ENCODE measurements at regions not wholly inside any gene's neighbourhood (a gene's known extent, or its start where the extent isn't known, plus 50 kb on each side); places are given as distances from the start of the nearest gene placed in this dataset.

DNA sequence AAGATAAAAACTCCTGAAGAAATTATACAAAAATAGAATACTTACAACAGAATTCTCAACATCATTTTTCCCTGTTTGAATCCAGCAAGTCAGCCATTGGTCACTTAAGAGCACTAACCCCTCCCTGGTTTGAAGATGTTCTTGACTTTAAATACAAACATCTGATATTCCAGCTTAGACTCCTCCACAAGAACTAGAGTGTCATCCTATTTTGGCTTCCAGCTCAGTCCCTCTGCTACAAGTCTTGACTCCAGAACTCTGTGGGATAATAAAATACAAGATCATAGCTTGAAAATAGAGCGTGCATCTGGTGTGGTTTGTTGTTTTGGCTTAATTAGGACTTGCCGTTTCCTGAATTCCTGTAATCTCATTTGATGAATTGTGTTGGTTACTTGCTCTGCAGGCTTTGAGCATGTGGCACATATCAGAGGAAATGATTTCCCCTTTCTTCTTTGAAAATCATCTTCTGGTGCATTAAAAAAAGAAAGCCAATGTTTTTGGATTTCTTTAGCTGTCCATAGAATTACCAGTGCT lies 63.7 kb upstream of the DPT start:
- ATAC-seq (no peak), DNase-seq (ENCODE audit: low spot score) (no peak)
- Mint-ChIP-seq H3K9me3 (no peaks in the 10 kb centered on the region), H3K27ac (no peak overlapping the region), H3K4me3 (no peak overlapping the region), H3K4me1 (no peaks in the 10 kb centered on the region), H3K36me3 (no peaks in the 10 kb centered on the region), H3K27me3 (ENCODE audit: low read depth) (no peaks in the 10 kb centered on the region; the same call in 1 of the 2 replicates)
- ChIA-PET POLR2A (no interaction called here), CTCF (no interaction called here)
- TF ChIP-seq, protein P1, sequence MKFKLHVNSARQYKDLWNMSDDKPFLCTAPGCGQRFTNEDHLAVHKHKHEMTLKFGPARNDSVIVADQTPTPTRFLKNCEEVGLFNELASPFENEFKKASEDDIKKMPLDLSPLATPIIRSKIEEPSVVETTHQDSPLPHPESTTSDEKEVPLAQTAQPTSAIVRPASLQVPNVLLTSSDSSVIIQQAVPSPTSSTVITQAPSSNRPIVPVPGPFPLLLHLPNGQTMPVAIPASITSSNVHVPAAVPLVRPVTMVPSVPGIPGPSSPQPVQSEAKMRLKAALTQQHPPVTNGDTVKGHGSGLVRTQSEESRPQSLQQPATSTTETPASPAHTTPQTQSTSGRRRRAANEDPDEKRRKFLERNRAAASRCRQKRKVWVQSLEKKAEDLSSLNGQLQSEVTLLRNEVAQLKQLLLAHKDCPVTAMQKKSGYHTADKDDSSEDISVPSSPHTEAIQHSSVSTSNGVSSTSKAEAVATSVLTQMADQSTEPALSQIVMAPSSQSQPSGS (CRISPR knock-in tag; IDR thresholded peaks at IDR 0.05; ENCODE audit: borderline replicate concordance, low read depth) = no peak
- TF ChIP-seq ZNF121 (CRISPR knock-in tag; IDR thresholded peaks at IDR 0.05) = no peak
- no peak for TF ChIP-seq MXD4 (CRISPR knock-in tag; IDR thresholded peaks at IDR 0.05; ENCODE audit: borderline replicate concordance)
- TF ChIP-seq, protein P2, sequence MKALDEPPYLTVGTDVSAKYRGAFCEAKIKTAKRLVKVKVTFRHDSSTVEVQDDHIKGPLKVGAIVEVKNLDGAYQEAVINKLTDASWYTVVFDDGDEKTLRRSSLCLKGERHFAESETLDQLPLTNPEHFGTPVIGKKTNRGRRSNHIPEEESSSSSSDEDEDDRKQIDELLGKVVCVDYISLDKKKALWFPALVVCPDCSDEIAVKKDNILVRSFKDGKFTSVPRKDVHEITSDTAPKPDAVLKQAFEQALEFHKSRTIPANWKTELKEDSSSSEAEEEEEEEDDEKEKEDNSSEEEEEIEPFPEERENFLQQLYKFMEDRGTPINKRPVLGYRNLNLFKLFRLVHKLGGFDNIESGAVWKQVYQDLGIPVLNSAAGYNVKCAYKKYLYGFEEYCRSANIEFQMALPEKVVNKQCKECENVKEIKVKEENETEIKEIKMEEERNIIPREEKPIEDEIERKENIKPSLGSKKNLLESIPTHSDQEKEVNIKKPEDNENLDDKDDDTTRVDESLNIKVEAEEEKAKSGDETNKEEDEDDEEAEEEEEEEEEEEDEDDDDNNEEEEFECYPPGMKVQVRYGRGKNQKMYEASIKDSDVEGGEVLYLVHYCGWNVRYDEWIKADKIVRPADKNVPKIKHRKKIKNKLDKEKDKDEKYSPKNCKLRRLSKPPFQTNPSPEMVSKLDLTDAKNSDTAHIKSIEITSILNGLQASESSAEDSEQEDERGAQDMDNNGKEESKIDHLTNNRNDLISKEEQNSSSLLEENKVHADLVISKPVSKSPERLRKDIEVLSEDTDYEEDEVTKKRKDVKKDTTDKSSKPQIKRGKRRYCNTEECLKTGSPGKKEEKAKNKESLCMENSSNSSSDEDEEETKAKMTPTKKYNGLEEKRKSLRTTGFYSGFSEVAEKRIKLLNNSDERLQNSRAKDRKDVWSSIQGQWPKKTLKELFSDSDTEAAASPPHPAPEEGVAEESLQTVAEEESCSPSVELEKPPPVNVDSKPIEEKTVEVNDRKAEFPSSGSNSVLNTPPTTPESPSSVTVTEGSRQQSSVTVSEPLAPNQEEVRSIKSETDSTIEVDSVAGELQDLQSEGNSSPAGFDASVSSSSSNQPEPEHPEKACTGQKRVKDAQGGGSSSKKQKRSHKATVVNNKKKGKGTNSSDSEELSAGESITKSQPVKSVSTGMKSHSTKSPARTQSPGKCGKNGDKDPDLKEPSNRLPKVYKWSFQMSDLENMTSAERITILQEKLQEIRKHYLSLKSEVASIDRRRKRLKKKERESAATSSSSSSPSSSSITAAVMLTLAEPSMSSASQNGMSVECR (CRISPR knock-in tag; IDR thresholded peaks at IDR 0.05; ENCODE audit: borderline replicate concordance) = no peak
- TF ChIP-seq, protein P3, sequence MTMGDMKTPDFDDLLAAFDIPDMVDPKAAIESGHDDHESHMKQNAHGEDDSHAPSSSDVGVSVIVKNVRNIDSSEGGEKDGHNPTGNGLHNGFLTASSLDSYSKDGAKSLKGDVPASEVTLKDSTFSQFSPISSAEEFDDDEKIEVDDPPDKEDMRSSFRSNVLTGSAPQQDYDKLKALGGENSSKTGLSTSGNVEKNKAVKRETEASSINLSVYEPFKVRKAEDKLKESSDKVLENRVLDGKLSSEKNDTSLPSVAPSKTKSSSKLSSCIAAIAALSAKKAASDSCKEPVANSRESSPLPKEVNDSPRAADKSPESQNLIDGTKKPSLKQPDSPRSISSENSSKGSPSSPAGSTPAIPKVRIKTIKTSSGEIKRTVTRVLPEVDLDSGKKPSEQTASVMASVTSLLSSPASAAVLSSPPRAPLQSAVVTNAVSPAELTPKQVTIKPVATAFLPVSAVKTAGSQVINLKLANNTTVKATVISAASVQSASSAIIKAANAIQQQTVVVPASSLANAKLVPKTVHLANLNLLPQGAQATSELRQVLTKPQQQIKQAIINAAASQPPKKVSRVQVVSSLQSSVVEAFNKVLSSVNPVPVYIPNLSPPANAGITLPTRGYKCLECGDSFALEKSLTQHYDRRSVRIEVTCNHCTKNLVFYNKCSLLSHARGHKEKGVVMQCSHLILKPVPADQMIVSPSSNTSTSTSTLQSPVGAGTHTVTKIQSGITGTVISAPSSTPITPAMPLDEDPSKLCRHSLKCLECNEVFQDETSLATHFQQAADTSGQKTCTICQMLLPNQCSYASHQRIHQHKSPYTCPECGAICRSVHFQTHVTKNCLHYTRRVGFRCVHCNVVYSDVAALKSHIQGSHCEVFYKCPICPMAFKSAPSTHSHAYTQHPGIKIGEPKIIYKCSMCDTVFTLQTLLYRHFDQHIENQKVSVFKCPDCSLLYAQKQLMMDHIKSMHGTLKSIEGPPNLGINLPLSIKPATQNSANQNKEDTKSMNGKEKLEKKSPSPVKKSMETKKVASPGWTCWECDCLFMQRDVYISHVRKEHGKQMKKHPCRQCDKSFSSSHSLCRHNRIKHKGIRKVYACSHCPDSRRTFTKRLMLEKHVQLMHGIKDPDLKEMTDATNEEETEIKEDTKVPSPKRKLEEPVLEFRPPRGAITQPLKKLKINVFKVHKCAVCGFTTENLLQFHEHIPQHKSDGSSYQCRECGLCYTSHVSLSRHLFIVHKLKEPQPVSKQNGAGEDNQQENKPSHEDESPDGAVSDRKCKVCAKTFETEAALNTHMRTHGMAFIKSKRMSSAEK (CRISPR knock-in tag; IDR thresholded peaks at IDR 0.05; ENCODE audit: borderline replicate concordance) = no peak
- TF ChIP-seq, protein P4, sequence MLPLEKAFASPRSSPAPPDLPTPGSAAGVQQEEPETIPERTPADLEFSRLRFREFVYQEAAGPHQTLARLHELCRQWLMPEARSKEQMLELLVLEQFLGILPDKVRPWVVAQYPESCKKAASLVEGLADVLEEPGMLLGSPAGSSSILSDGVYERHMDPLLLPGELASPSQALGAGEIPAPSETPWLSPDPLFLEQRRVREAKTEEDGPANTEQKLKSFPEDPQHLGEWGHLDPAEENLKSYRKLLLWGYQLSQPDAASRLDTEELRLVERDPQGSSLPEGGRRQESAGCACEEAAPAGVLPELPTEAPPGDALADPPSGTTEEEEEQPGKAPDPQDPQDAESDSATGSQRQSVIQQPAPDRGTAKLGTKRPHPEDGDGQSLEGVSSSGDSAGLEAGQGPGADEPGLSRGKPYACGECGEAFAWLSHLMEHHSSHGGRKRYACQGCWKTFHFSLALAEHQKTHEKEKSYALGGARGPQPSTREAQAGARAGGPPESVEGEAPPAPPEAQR (CRISPR knock-in tag; IDR thresholded peaks at IDR 0.05) = no peak
- TF ChIP-seq, protein P5, sequence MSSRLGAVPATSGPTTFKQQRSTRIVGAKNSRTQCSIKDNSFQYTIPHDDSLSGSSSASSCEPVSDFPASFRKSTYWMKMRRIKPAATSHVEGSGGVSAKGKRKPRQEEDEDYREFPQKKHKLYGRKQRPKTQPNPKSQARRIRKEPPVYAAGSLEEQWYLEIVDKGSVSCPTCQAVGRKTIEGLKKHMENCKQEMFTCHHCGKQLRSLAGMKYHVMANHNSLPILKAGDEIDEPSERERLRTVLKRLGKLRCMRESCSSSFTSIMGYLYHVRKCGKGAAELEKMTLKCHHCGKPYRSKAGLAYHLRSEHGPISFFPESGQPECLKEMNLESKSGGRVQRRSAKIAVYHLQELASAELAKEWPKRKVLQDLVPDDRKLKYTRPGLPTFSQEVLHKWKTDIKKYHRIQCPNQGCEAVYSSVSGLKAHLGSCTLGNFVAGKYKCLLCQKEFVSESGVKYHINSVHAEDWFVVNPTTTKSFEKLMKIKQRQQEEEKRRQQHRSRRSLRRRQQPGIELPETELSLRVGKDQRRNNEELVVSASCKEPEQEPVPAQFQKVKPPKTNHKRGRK (CRISPR knock-in tag; IDR thresholded peaks at IDR 0.05; ENCODE audit: borderline replicate concordance) = no peak
- no peak for TF ChIP-seq JAZF1 (CRISPR knock-in tag; IDR thresholded peaks at IDR 0.05)
- TF ChIP-seq TP53 (CRISPR knock-in tag; IDR thresholded peaks at IDR 0.05) = no peak
- TF ChIP-seq, protein P6, sequence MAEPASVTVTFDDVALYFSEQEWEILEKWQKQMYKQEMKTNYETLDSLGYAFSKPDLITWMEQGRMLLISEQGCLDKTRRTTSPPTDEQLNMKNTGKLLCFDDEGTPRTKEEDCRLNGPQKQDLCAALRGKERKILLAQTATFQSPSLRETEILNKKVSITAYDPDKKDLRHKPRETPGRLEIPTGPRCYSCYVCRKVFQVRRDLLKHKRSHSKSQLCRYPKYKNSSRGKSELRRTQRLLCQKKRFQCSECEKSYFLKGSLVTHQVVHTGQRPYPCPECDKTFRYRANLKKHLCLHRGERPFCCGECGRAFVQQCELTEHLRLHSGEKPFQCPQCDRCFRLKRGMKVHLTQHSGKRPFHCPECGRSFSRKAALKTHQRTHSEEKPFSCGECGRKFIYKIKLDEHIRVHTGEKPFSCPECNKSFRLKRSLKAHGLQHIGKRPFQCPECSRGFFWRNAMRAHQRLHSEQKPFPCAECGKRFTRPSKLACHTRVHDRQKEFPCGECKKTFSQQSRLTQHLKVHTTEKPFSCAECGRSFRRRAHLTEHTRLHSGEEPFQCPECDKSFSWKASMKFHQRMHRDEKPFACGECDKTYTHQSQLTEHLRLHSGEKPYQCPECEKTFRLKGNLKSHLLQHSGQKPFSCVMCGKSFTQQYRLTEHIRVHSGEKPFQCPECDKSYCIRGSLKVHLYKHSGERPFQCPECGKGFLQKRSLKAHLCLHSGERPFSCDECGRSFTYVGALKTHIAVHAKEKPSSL (CRISPR knock-in tag; conservative IDR thresholded peaks at IDR 0.05) = no peak
- TF ChIP-seq TEAD1 (CRISPR knock-in tag; IDR thresholded peaks at IDR 0.05) = no peak
- no peak for TF ChIP-seq AR (CRISPR knock-in tag; IDR thresholded peaks at IDR 0.05)
- no peak for TF ChIP-seq KAT7 (CRISPR knock-in tag; IDR thresholded peaks at IDR 0.05; ENCODE audit: borderline replicate concordance)
